Panc1 (cell line): ENCODE measurements at regions not wholly inside any gene's neighbourhood (a gene's known extent, or its start where the extent isn't known, plus 50 kb on each side); places are given as distances from the start of the nearest gene placed in this dataset.

Source experiments
- POLR2AphosphoS5 ChIP-seq: IDR thresholded peaks from 2 replicates; pipeline ENCODE4 v1.6.1; 2012; ENCODE audit warnings: mild to moderate bottlenecking, low read depth, low read length, moderate library complexity
- SIN3A ChIP-seq: IDR thresholded peaks from 2 replicates; pipeline ENCODE4 v1.6.1; 2012; ENCODE audit warnings: low read depth, mild to moderate bottlenecking, low read length, moderate library complexity, borderline replicate concordance; ENCODE audit not compliant: insufficient read depth
- TF ChIP-seq, protein P1 (sequence below): fragments of 450-650 bp; IDR thresholded peaks from 2 replicates; pipeline ENCODE4 v1.5.1; 2017; ENCODE audit warnings: mild to moderate bottlenecking

DNA sequence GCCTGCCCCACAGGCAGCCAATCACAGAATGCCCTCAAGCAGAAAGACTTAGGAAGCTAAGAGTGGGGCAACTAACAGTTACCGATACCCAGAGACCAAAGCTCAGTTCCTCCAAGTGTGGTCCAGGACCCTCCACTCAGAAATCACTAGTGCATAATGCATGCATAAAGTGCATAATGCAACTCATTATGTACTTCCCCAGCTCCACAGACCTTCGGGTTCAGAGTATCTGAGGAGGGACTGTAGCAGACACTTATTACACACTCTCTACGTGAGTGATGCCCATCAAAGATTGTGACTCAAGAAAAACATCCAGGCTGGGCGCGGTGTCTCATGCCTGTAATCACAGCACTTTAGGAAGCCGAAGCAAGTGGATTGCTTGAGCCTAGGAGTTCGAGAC, 328.0 kb downstream of the BCOR start:
- TF ChIP-seq, protein P1, sequence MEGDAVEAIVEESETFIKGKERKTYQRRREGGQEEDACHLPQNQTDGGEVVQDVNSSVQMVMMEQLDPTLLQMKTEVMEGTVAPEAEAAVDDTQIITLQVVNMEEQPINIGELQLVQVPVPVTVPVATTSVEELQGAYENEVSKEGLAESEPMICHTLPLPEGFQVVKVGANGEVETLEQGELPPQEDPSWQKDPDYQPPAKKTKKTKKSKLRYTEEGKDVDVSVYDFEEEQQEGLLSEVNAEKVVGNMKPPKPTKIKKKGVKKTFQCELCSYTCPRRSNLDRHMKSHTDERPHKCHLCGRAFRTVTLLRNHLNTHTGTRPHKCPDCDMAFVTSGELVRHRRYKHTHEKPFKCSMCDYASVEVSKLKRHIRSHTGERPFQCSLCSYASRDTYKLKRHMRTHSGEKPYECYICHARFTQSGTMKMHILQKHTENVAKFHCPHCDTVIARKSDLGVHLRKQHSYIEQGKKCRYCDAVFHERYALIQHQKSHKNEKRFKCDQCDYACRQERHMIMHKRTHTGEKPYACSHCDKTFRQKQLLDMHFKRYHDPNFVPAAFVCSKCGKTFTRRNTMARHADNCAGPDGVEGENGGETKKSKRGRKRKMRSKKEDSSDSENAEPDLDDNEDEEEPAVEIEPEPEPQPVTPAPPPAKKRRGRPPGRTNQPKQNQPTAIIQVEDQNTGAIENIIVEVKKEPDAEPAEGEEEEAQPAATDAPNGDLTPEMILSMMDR, result no peak
- TF ChIP-seq POLR2AphosphoS5, result no peak
- no peak for TF ChIP-seq SIN3A
